Astrocyte (in vitro differentiated cells and primary cell): ENCODE measurements at regions not wholly inside any gene's neighbourhood (a gene's known extent, or its start where the extent isn't known, plus 50 kb on each side); places are given as distances from the start of the nearest gene placed in this dataset.

Source experiments
- DNase-seq: peaks from one replicate; pipeline ENCODE4 v3.0.0-alpha.2; 2010; ENCODE audit warnings: low read depth
- FAIRE-seq: peaks from 2 replicates; lab custom pipeline; 2011; peaks lifted over from hg19 to GRCh38; lab: Jason Lieb, UNC
- H2AFZ ChIP-seq: 2 replicates; pipeline ENCODE4 v1.6.0; 2012; ENCODE audit warnings: low read depth, low read length, inconsistent platforms
- H3K27ac ChIP-seq: 2 replicates; pipeline ENCODE4 v1.5.1; 2011; ENCODE audit warnings: low read depth, low read length, inconsistent platforms
- H3K27me3 ChIP-seq: 2 replicates; pipeline ENCODE4 v1.6.0; 2011; ENCODE audit warnings: low read length, inconsistent platforms; ENCODE audit not compliant: insufficient read depth
- H3K36me3 ChIP-seq: 2 replicates; pipeline ENCODE4 v1.5.1; 2011; ENCODE audit warnings: low read length, inconsistent platforms; ENCODE audit not compliant: insufficient read depth
- H3K4me1 ChIP-seq: 2 replicates; pipeline ENCODE4 v1.5.1; 2011; ENCODE audit warnings: low read length, inconsistent platforms; ENCODE audit not compliant: insufficient read depth
- H3K4me2 ChIP-seq: 2 replicates; pipeline ENCODE4 v1.6.0; 2012; ENCODE audit warnings: low read length, inconsistent platforms
- H3K4me3 ChIP-seq: 2 replicates; pipeline ENCODE4 v1.5.1; 2011; ENCODE audit warnings: low read depth, mild to moderate bottlenecking, low read length, inconsistent platforms; ENCODE audit not compliant: insufficient read depth
- H3K79me2 ChIP-seq: 2 replicates; pipeline ENCODE4 v1.6.0; 2012; ENCODE audit warnings: mild to moderate bottlenecking, low read length, inconsistent platforms; ENCODE audit not compliant: insufficient read depth
- H3K9ac ChIP-seq: 2 replicates; pipeline ENCODE4 v1.6.0; 2012; ENCODE audit warnings: mild to moderate bottlenecking, low read length, inconsistent platforms
- H3K9me3 ChIP-seq: 2 replicates; pipeline ENCODE4 v1.5.1; 2012; ENCODE audit warnings: low read depth, mild to moderate bottlenecking, low read length, inconsistent platforms; ENCODE audit not compliant: insufficient read depth
- H4K20me1 ChIP-seq: 2 replicates; pipeline ENCODE4 v1.6.0; 2012; ENCODE audit warnings: low read length, inconsistent platforms; ENCODE audit not compliant: insufficient read depth
- H3K27ac Mint-ChIP-seq: one replicate; pipeline ENCODE4 v1.8.0; 2021; ENCODE audit warnings: mild to moderate bottlenecking, mixed read lengths; ENCODE audit not compliant: unreplicated experiment
- H3K27me3 Mint-ChIP-seq: one replicate; pipeline ENCODE4 v1.8.0; 2021; ENCODE audit warnings: low read depth, mixed read lengths; ENCODE audit not compliant: unreplicated experiment
- H3K36me3 Mint-ChIP-seq: one replicate; pipeline ENCODE4 v1.8.0; 2021; ENCODE audit warnings: low read depth, mixed read lengths; ENCODE audit not compliant: unreplicated experiment
- H3K4me1 Mint-ChIP-seq: one replicate; pipeline ENCODE4 v1.8.0; 2021; ENCODE audit warnings: low read depth, mixed read lengths; ENCODE audit not compliant: unreplicated experiment
- H3K4me3 Mint-ChIP-seq: one replicate; pipeline ENCODE4 v1.8.0; 2021; ENCODE audit warnings: mild to moderate bottlenecking, moderate library complexity, mixed read lengths; ENCODE audit not compliant: unreplicated experiment
- H3K9me3 Mint-ChIP-seq: one replicate; pipeline ENCODE4 v1.8.0; 2021; ENCODE audit warnings: mild to moderate bottlenecking, mixed read lengths; ENCODE audit not compliant: unreplicated experiment
- CTCF ChIP-seq: IDR thresholded peaks from 2 replicates; pipeline ENCODE4 v1.5.1; 2011; ENCODE audit warnings: low read depth, mild to moderate bottlenecking, inconsistent platforms, low read length, moderate library complexity; ENCODE audit not compliant: insufficient read depth
- EZH2 ChIP-seq: IDR thresholded peaks from 2 replicates; pipeline ENCODE4 v1.6.1; 2012; ENCODE audit warnings: mild to moderate bottlenecking, low read length, inconsistent platforms; ENCODE audit not compliant: insufficient read depth

GRCh38 chr4:31071508-31072486, 351.6 kb downstream of the PCDH7 start:
- Histone ChIP-seq H2AFZ (no peak overlapping the region), H3K27me3 (no peaks in the 10 kb centered on the region), H3K9ac (no peak overlapping the region), H4K20me1 (no peaks in the 10 kb centered on the region), H3K4me2 (no peak overlapping the region), H3K36me3 (no peaks in the 10 kb centered on the region), H3K4me3 (no peak overlapping the region), H3K79me2 (no peaks in the 10 kb centered on the region), H3K4me1 (no peaks in the 10 kb centered on the region), H3K9me3 (no peaks in the 10 kb centered on the region), H3K27ac (no peak overlapping the region)
- H3K36me3 Mint-ChIP-seq, result no peaks in the 10 kb centered on the region
- H3K4me1 Mint-ChIP-seq, result peaks cover 13% of the 10 kb centered on the region
- TF ChIP-seq EZH2 (no peak), CTCF (no peak)
- H3K4me3 Mint-ChIP-seq, result no peak overlapping the region
- DNase-seq (no peak), FAIRE-seq (no peak)
- no peaks in the 10 kb centered on the region for H3K9me3 Mint-ChIP-seq
- no peaks in the 10 kb centered on the region for H3K27me3 Mint-ChIP-seq
- no peak overlapping the region for H3K27ac Mint-ChIP-seq

GRCh38 chr4:31075969-31076368, 355.8 kb downstream of the PCDH7 start:
- no peaks in the 10 kb centered on the region for H3K36me3 ChIP-seq
- DNase-seq (no peak), FAIRE-seq (no peak)
- TF ChIP-seq CTCF (no peak), EZH2 (no peak)
- no peak overlapping the region for H2AFZ ChIP-seq
- H3K79me2 ChIP-seq, result no peaks in the 10 kb centered on the region
- H3K4me1 ChIP-seq, result peaks cover 4% of the 10 kb centered on the region
- H3K9me3 ChIP-seq, result no peaks in the 10 kb centered on the region
- no peak overlapping the region for H3K9ac ChIP-seq
- H3K27ac ChIP-seq, result no peak overlapping the region
- Mint-ChIP-seq H3K27me3 (no peaks in the 10 kb centered on the region), H3K9me3 (no peaks in the 10 kb centered on the region), H3K4me3 (no peak overlapping the region), H3K27ac (no peak overlapping the region), H3K4me1 (peaks cover 5% of the 10 kb centered on the region), H3K36me3 (no peaks in the 10 kb centered on the region)
- no peaks in the 10 kb centered on the region for H3K27me3 ChIP-seq
- no peak overlapping the region for H3K4me2 ChIP-seq
- H4K20me1 ChIP-seq, result no peaks in the 10 kb centered on the region
- no peak overlapping the region for H3K4me3 ChIP-seq

GRCh38 chr4:31078661-31079060, 358.5 kb downstream of the PCDH7 start:
- Histone ChIP-seq H3K27ac (no peak overlapping the region), H3K79me2 (no peaks in the 10 kb centered on the region), H3K36me3 (no peaks in the 10 kb centered on the region), H4K20me1 (no peaks in the 10 kb centered on the region), H3K27me3 (no peaks in the 10 kb centered on the region), H3K4me1 (peaks cover 4% of the 10 kb centered on the region), H3K9ac (no peak overlapping the region), H3K4me2 (no peak overlapping the region), H3K9me3 (no peaks in the 10 kb centered on the region), H3K4me3 (no peak overlapping the region), H2AFZ (no peak overlapping the region)
- peaks cover 5% of the 10 kb centered on the region for H3K4me1 Mint-ChIP-seq
- no peaks in the 10 kb centered on the region for H3K36me3 Mint-ChIP-seq
- H3K27ac Mint-ChIP-seq, result no peak overlapping the region
- no peak for FAIRE-seq
- no peaks in the 10 kb centered on the region for H3K27me3 Mint-ChIP-seq
- no peak for TF ChIP-seq CTCF
- no peak for TF ChIP-seq EZH2
- H3K4me3 Mint-ChIP-seq, result no peak overlapping the region
- H3K9me3 Mint-ChIP-seq, result no peaks in the 10 kb centered on the region
- no peak for DNase-seq
